GM23338 (cell line): ENCODE measurements at regions not wholly inside any gene's neighbourhood (a gene's known extent, or its start where the extent isn't known, plus 50 kb on each side); places are given as distances from the start of the nearest gene placed in this dataset.

Experiments
- ATAC-seq: fragments of 200-7000 bp; cut with Tn5 transposase; 3 replicates; pipeline ENCODE4 v1.9.1; 2020
- DNase-seq: peaks from one replicate; pipeline ENCODE4 v3.0.0-alpha.2; 2015; ENCODE audit warnings: low spot score
- H2AFZ ChIP-seq: fragments of 200-600 bp; sonication (generic); 2 replicates; pipeline ENCODE4 v1.8.0; 2016; ENCODE audit warnings: antibody characterized with exemption, mild to moderate bottlenecking, moderate library complexity
- H3F3A ChIP-seq: fragments of 200-600 bp; sonication (generic); replicated peaks from 2 replicates; pipeline ENCODE4 v1.8.0; 2017; ENCODE audit warnings: antibody characterized with exemption, mixed run types, low read depth
- H3K27ac ChIP-seq: fragments of 200-600 bp; sonication (generic); 2 replicates; pipeline ENCODE4 v1.6.1; 2016; ENCODE audit warnings: low read depth
- H3K27me3 ChIP-seq: fragments of 200-600 bp; sonication (generic); 2 replicates; pipeline ENCODE4 v1.8.0; 2016; ENCODE audit warnings: mild to moderate bottlenecking, mixed run types, moderate library complexity; ENCODE audit not compliant: insufficient read depth
- H3K36me3 ChIP-seq: fragments of 200-600 bp; sonication (generic); 2 replicates; pipeline ENCODE4 v1.8.0; 2016; ENCODE audit warnings: mild to moderate bottlenecking; ENCODE audit not compliant: insufficient read depth
- H3K4me1 ChIP-seq: fragments of 200-600 bp; sonication (generic); 2 replicates; pipeline ENCODE4 v1.8.0; 2016; ENCODE audit warnings: mild to moderate bottlenecking, moderate library complexity; ENCODE audit not compliant: insufficient read depth
- H3K4me2 ChIP-seq: fragments of 200-600 bp; sonication (generic); 2 replicates; pipeline ENCODE4 v1.7.1; 2017; ENCODE audit warnings: mixed run types
- H3K4me3 ChIP-seq: fragments of 200-600 bp; sonication (generic); 2 replicates; pipeline ENCODE4 v1.6.1; 2016; ENCODE audit warnings: mixed run types
- H3K79me2 ChIP-seq: fragments of 200-600 bp; sonication (generic); replicated peaks from 2 replicates; pipeline ENCODE4 v1.8.0; 2017; ENCODE audit warnings: mild to moderate bottlenecking; ENCODE audit not compliant: insufficient read depth
- H3K9me2 ChIP-seq: fragments of 200-600 bp; sonication (generic); 2 replicates; pipeline ENCODE4 v1.8.0; 2017; ENCODE audit not compliant: insufficient read depth
- H4K20me1 ChIP-seq: fragments of 200-600 bp; sonication (generic); replicated peaks from 2 replicates; pipeline ENCODE4 v1.8.0; 2017; ENCODE audit warnings: mild to moderate bottlenecking; ENCODE audit not compliant: insufficient read depth
- H3K27ac Mint-ChIP-seq: 2 replicates; pipeline ENCODE4 v1.8.0; 2020; ENCODE audit warnings: inconsistent platforms, mild to moderate bottlenecking, moderate library complexity, mixed read lengths
- H3K27me3 Mint-ChIP-seq: 3 replicates; pipeline ENCODE4 v1.8.0; 2022; ENCODE audit warnings: low read depth, mild to moderate bottlenecking, moderate library complexity, mixed read lengths, inconsistent platforms; ENCODE audit not compliant: insufficient read depth, poor library complexity
- H3K36me3 Mint-ChIP-seq: 3 replicates; pipeline ENCODE4 v1.8.0; 2021; ENCODE audit warnings: low read depth, mild to moderate bottlenecking, inconsistent platforms, moderate library complexity, mixed read lengths
- H3K4me1 Mint-ChIP-seq: 3 replicates; pipeline ENCODE4 v1.8.0; 2020; ENCODE audit warnings: mild to moderate bottlenecking, inconsistent platforms, mixed read lengths
- H3K4me3 Mint-ChIP-seq: 3 replicates; pipeline ENCODE4 v1.8.0; 2021; ENCODE audit warnings: moderate library complexity, mild to moderate bottlenecking, inconsistent platforms, mixed read lengths
- H3K9me3 Mint-ChIP-seq: 3 replicates; pipeline ENCODE4 v1.8.0; 2020; ENCODE audit warnings: moderate library complexity, mild to moderate bottlenecking, inconsistent platforms, mixed read lengths
- CREB1 ChIP-seq: fragments of 250-450 bp; sonication (Bioruptor Pico); IDR thresholded peaks from 2 replicates; pipeline ENCODE4 v1.5.0; 2020; ENCODE audit warnings: low read depth, mild to moderate bottlenecking, moderate library complexity
- ETS1 ChIP-seq: IDR thresholded peaks from 2 replicates; pipeline ENCODE4 v1.6.1; 2016; ENCODE audit warnings: antibody characterized with exemption
- EZH2phosphoT487 ChIP-seq: fragments of 200-600 bp; sonication (generic); IDR thresholded peaks from one replicate; pipeline ENCODE4 v1.8.1; 2018; ENCODE audit warnings: antibody characterized with exemption; ENCODE audit not compliant: unreplicated experiment
- JUNB ChIP-seq: IDR thresholded peaks from one replicate; pipeline ENCODE4 v1.6.1; 2016; ENCODE audit warnings: antibody characterized with exemption; ENCODE audit not compliant: unreplicated experiment
- NANOG ChIP-seq: IDR thresholded peaks from 2 replicates; pipeline ENCODE4 v1.6.1; 2016; ENCODE audit warnings: antibody characterized with exemption, borderline replicate concordance
- REST ChIP-seq: IDR thresholded peaks from one replicate; pipeline ENCODE4 v1.6.1; 2018; ENCODE audit warnings: antibody characterized with exemption; ENCODE audit not compliant: unreplicated experiment
- STAT1 ChIP-seq: IDR thresholded peaks from one replicate; pipeline ENCODE4 v1.6.1; 2016; ENCODE audit warnings: antibody characterized with exemption; ENCODE audit not compliant: unreplicated experiment
- ZNF114 ChIP-seq: fragments of 250-450 bp; sonication (Bioruptor Pico); IDR thresholded peaks from 2 replicates; pipeline ENCODE4 v1.5.0; 2020; ENCODE audit warnings: mild to moderate bottlenecking, moderate library complexity
- ZNF331 ChIP-seq: fragments of 250-450 bp; sonication (Bioruptor Pico); IDR thresholded peaks from 2 replicates; pipeline ENCODE4 v1.5.0; 2020; ENCODE audit warnings: low read depth, mild to moderate bottlenecking, moderate library complexity
- ZNF462 ChIP-seq: fragments of 250-450 bp; sonication (Bioruptor Pico); IDR thresholded peaks from 2 replicates; pipeline ENCODE4 v1.5.0; 2020; ENCODE audit warnings: mild to moderate bottlenecking, moderate library complexity
- TF ChIP-seq, protein P1 (sequence below), 2 experiments: fragments of 200-600 bp in 1 of 2; sonication (generic) in 1 of 2; conservative IDR thresholded peaks; 2 replicates each; pipeline versions ENCODE4 v1.5.1 to v1.6.1; 2016 to 2017; ENCODE audit warnings: antibody characterized with exemption in 2 of 2, low read depth in 2 of 2, mild to moderate bottlenecking in 2 of 2, moderate library complexity in 1 of 2

DNA sequence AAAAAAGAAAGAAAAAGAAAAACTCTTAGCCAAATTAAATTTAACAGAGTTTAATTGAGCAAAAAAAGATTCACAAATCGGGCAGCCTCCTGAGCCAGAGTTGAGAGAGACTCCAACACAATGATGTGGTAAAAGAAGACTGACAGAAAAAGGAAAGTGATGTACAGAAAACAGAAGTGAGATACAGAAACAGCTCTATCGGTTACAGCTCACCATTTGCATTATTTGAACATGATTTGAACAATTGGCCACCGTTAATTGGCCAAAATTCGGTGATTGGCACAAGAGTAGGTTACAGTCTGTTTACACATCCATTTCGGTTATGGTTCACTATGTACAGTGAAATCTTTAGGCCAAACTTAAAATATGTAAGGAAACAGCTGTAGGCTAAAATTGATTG is 117.7 kb downstream of the SPTSSA start:
- H3K27ac Mint-ChIP-seq, result no peak overlapping the region
- H3K9me3 Mint-ChIP-seq, result peaks cover 61% of the 10 kb centered on the region
- Histone ChIP-seq H3F3A (no peaks in the 10 kb centered on the region), H3K9me2 (no peaks in the 10 kb centered on the region), H3K79me2 (no peaks in the 10 kb centered on the region), H3K27me3 (no peaks in the 10 kb centered on the region), H3K4me1 (no peaks in the 10 kb centered on the region), H3K4me3 (no peak overlapping the region), H3K4me2 (no peak overlapping the region), H3K36me3 (peaks cover 7% of the 10 kb centered on the region; the same call in 1 of the 2 replicates), H4K20me1 (no peaks in the 10 kb centered on the region), H2AFZ (no peak overlapping the region), H3K27ac (no peak overlapping the region)
- no peak for ATAC-seq
- TF ChIP-seq, protein P1, sequence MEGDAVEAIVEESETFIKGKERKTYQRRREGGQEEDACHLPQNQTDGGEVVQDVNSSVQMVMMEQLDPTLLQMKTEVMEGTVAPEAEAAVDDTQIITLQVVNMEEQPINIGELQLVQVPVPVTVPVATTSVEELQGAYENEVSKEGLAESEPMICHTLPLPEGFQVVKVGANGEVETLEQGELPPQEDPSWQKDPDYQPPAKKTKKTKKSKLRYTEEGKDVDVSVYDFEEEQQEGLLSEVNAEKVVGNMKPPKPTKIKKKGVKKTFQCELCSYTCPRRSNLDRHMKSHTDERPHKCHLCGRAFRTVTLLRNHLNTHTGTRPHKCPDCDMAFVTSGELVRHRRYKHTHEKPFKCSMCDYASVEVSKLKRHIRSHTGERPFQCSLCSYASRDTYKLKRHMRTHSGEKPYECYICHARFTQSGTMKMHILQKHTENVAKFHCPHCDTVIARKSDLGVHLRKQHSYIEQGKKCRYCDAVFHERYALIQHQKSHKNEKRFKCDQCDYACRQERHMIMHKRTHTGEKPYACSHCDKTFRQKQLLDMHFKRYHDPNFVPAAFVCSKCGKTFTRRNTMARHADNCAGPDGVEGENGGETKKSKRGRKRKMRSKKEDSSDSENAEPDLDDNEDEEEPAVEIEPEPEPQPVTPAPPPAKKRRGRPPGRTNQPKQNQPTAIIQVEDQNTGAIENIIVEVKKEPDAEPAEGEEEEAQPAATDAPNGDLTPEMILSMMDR (conservative IDR thresholded peaks at IDR 0.05; ENCODE audit: low read depth in 2 of 2), result no peak
- TF ChIP-seq ZNF462 (CRISPR knock-in tag) (no peak), ZNF331 (CRISPR knock-in tag) (no peak), JUNB (no peak), ETS1 (no peak), CREB1 (no peak), STAT1 (no peak), ZNF114 (no peak), EZH2phosphoT487 (no peak), REST (no peak), NANOG (no peak)
- DNase-seq, result no peak
- no peaks in the 10 kb centered on the region for H3K4me1 Mint-ChIP-seq
- no peak overlapping the region for H3K4me3 Mint-ChIP-seq
- H3K36me3 Mint-ChIP-seq, result peaks cover 25% of the 10 kb centered on the region; the same call in 2 of the 3 replicates
- H3K27me3 Mint-ChIP-seq, result peaks cover 4% of the 10 kb centered on the region
